PC-3 (cell line): ENCODE measurements at regions not wholly inside any gene's neighbourhood (a gene's known extent, or its start where the extent isn't known, plus 50 kb on each side); places are given as distances from the start of the nearest gene placed in this dataset.

Experiments
- ATAC-seq: fragments of 200-7000 bp; cut with Tn5 transposase; 2 replicates; pipeline ENCODE4 v1.9.1; 2020; ENCODE audit warnings: mild to moderate bottlenecking, moderate library complexity
- BruUV-seq: library from RNA; stranded (reverse); fragments of 400-500 nt; replicated peaks from 2 replicates; lab custom pipeline; 2021; lab: Mats Ljungman, UMichigan
- CTCF ChIA-PET: fragments of 300-600 bp; sonication (Branson Sonifier 250); formaldehyde crosslinking; loops from one replicate; lab custom pipeline; 2022; ENCODE audit warnings: antibody characterized with exemption; lab: Charles Lee
- POLR2A ChIA-PET: fragments of 300-600 bp; sonication (Branson Sonifier 250); formaldehyde crosslinking; loops from one replicate; lab custom pipeline; 2022; ENCODE audit warnings: antibody characterized with exemption; ENCODE audit not compliant: unreplicated experiment; lab: Charles Lee
- DNase-seq: peaks from one replicate; pipeline ENCODE4 v3.0.0-alpha.2; 2015
- H2AFZ ChIP-seq: fragments of 300-600 bp; sonication (generic); 2 replicates; pipeline ENCODE4 v1.6.0; 2016; ENCODE audit warnings: antibody characterized with exemption, low read length
- H3F3A ChIP-seq: fragments of 300-600 bp; sonication (generic); one replicate; pipeline ENCODE4 v1.6.0; 2017; ENCODE audit warnings: antibody characterized with exemption, low read length, control low read depth, mild to moderate bottlenecking; ENCODE audit not compliant: unreplicated experiment
- H3K27ac ChIP-seq: fragments of 300-600 bp; sonication (generic); 2 replicates; pipeline ENCODE4 v1.5.1; 2016; ENCODE audit warnings: mild to moderate bottlenecking, low read length
- H3K27me3 ChIP-seq: fragments of 300-600 bp; sonication (generic); 2 replicates; pipeline ENCODE4 v1.6.1; 2016; ENCODE audit warnings: low read length, mixed read lengths
- H3K36me3 ChIP-seq: fragments of 300-600 bp; sonication (generic); 2 replicates; pipeline ENCODE4 v1.6.1; 2016; ENCODE audit warnings: low read depth, mixed run types, low read length, mixed read lengths
- H3K4me1 ChIP-seq: fragments of 300-600 bp; sonication (generic); 2 replicates; pipeline ENCODE4 v1.5.1; 2016; ENCODE audit warnings: low read length; ENCODE audit not compliant: insufficient read depth
- H3K4me2 ChIP-seq: fragments of 300-600 bp; sonication (generic); 2 replicates; pipeline ENCODE4 v1.6.0; 2016; ENCODE audit warnings: low read length
- H3K4me3 ChIP-seq: fragments of 300-600 bp; sonication (generic); 2 replicates; pipeline ENCODE4 v1.5.1; 2016; ENCODE audit warnings: mild to moderate bottlenecking, low read length, mixed read lengths
- H3K79me2 ChIP-seq: fragments of 300-600 bp; sonication (generic); 2 replicates; pipeline ENCODE4 v1.6.1; 2017; ENCODE audit warnings: low read length, mixed read lengths
- H3K9ac ChIP-seq: fragments of 300-600 bp; sonication (generic); 2 replicates; pipeline ENCODE4 v1.6.0; 2016; ENCODE audit warnings: mild to moderate bottlenecking, low read length
- H3K9me2 ChIP-seq: fragments of 300-600 bp; sonication (generic); replicated peaks from 2 replicates; pipeline ENCODE4 v1.6.1; 2016; ENCODE audit warnings: mixed run types, low read length, mixed read lengths
- H3K9me3 ChIP-seq: fragments of 300-600 bp; sonication (generic); 2 replicates; pipeline ENCODE4 v1.6.1; 2016; ENCODE audit warnings: low read length, mixed read lengths
- H4K20me1 ChIP-seq: fragments of 300-600 bp; sonication (generic); 2 replicates; pipeline ENCODE4 v1.6.1; 2016; ENCODE audit warnings: low read length, mixed read lengths
- EZH2 ChIP-seq: fragments of 300-600 bp; sonication (generic); IDR thresholded peaks from one replicate; pipeline ENCODE4 v1.6.1; 2017; ENCODE audit warnings: antibody characterized with exemption, mild to moderate bottlenecking, low read length; ENCODE audit not compliant: unreplicated experiment
- EZH2phosphoT487 ChIP-seq: fragments of 300-600 bp; sonication (generic); IDR thresholded peaks from 2 replicates; pipeline ENCODE4 v1.6.1; 2018; ENCODE audit warnings: mild to moderate bottlenecking, antibody characterized with exemption, low read length, borderline replicate concordance
- intact Hi-C: fragments of 100-400 bp; cut with micrococcal nuclease; formaldehyde crosslinking; loops from 2 replicates; pipeline ENCODE4 v1.9.0; 2023
- TF ChIP-seq, protein P1 (sequence below): fragments of 300-600 bp; sonication (generic); conservative IDR thresholded peaks from 2 replicates; pipeline ENCODE4 v1.5.1; 2017; ENCODE audit warnings: antibody characterized with exemption, low read depth, mild to moderate bottlenecking, low read length

DNA sequence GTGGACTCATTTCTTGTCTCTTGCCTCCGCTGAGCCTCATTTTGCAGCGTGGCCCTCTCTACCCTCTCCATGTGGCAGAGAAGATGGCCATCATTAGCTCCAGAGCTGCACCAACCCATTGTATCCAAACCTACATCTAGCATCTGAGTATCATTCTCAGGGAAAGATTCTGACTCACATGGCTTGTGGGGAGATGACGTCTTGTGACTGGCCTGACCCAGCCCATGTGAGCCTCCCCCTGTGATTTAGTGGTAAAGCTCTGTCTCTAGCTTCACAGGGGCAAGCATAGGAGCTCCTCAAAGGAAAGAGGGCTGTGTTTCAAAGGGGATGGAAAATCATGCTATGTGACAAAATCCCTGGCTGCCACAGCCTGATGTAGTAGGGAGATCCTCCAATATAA lies 87.4 kb upstream of the RBMS1 start:
- Histone ChIP-seq H3K4me1 (peaks cover 15% of the 10 kb centered on the region), H3K27ac (no peak overlapping the region), H4K20me1 (no peaks in the 10 kb centered on the region), H3K36me3 (no peaks in the 10 kb centered on the region), H3K9me3 (no peaks in the 10 kb centered on the region), H3K9ac (no peak overlapping the region), H3K4me2 (no peak overlapping the region), H3K4me3 (no peak overlapping the region), H3K79me2 (no peaks in the 10 kb centered on the region), H3F3A (peaks cover 8% of the 10 kb centered on the region), H2AFZ (no peak overlapping the region), H3K9me2 (no peaks in the 10 kb centered on the region), H3K27me3 (no peaks in the 10 kb centered on the region)
- ATAC-seq (no peak), DNase-seq (no peak)
- intact Hi-C loops: loop anchor here (5.0 kb wide), 1 partner anchor 149 kb away; no protein-coding TSS in a partner anchor
- TF ChIP-seq, protein P1, sequence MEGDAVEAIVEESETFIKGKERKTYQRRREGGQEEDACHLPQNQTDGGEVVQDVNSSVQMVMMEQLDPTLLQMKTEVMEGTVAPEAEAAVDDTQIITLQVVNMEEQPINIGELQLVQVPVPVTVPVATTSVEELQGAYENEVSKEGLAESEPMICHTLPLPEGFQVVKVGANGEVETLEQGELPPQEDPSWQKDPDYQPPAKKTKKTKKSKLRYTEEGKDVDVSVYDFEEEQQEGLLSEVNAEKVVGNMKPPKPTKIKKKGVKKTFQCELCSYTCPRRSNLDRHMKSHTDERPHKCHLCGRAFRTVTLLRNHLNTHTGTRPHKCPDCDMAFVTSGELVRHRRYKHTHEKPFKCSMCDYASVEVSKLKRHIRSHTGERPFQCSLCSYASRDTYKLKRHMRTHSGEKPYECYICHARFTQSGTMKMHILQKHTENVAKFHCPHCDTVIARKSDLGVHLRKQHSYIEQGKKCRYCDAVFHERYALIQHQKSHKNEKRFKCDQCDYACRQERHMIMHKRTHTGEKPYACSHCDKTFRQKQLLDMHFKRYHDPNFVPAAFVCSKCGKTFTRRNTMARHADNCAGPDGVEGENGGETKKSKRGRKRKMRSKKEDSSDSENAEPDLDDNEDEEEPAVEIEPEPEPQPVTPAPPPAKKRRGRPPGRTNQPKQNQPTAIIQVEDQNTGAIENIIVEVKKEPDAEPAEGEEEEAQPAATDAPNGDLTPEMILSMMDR: no peak
- TF ChIP-seq EZH2: no peak
- TF ChIP-seq EZH2phosphoT487: no peak
- no TSS peak for BruUV-seq
- ChIA-PET CTCF (no interaction called here), POLR2A (no interaction called here)

DNA sequence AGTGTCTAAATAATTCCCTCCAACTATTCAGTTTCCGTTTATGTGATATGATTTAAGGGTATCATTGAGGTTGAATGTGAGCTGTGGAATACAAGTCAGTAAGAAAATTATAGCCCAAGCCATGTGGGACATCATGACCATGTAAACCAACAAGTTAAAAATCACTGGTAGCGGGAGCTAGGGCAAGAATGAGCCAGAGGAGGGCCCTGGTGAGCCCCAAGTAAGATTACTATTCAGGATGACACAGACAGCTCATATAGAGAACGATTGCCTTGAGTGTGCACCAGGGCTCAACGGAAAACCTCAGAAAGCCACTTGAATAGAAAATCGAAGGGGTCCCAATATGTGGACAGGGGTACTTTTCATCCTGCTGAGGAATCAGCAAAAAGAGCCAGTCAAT lies 87.8 kb upstream of the RBMS1 start:
- CTCF ChIA-PET: no interaction called here

DNA sequence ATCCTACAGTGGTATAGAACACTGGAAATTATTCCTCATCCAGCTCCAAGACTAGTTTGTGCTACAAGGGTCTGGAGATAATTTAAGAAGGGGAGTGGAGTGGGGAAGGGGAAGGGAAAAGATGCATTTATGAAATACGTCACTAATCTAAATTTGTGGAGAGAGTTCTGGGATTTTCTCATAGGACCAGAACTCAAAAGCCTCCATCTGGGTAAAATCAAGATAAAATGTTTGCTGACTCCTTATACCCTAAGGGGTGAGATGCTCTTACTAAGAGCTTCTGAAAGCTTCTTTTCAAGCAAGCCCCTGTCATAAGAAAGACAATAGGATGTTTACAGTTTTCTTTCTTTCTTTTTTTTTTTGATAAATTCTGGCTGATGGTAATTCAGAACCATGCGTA lies 88.5 kb upstream of the RBMS1 start:
- Histone ChIP-seq H3F3A (peaks cover 8% of the 10 kb centered on the region), H3K4me3 (no peak overlapping the region), H3K4me1 (peaks cover 15% of the 10 kb centered on the region), H3K27me3 (no peaks in the 10 kb centered on the region), H4K20me1 (no peaks in the 10 kb centered on the region), H3K36me3 (no peaks in the 10 kb centered on the region), H3K4me2 (no peak overlapping the region), H3K79me2 (no peaks in the 10 kb centered on the region), H2AFZ (no peak overlapping the region), H3K9me2 (no peaks in the 10 kb centered on the region), H3K9ac (no peak overlapping the region), H3K9me3 (no peaks in the 10 kb centered on the region), H3K27ac (no peak overlapping the region)
- POLR2A ChIA-PET: no interaction called here
- DNase-seq (no peak), ATAC-seq (no peak)
- no peak for TF ChIP-seq EZH2
- TF ChIP-seq, protein P1: no peak
- TF ChIP-seq EZH2phosphoT487: no peak
- CTCF ChIA-PET: no interaction called here
- BruUV-seq: no TSS peak
- intact Hi-C loops: loop anchor here (5.0 kb wide), 1 partner anchor 150 kb away; no protein-coding TSS in a partner anchor

More for the DNA sequence above, 87.8 kb upstream of the RBMS1 start:
- TF ChIP-seq EZH2phosphoT487: no peak
- TF ChIP-seq, protein P1: peak; percentile 31; the same call in 1 of the 2 replicates
- no peak for TF ChIP-seq EZH2
- Histone ChIP-seq H3K9me3 (no peaks in the 10 kb centered on the region), H3K36me3 (no peaks in the 10 kb centered on the region), H3K79me2 (no peaks in the 10 kb centered on the region), H2AFZ (no peak overlapping the region), H3K9me2 (no peaks in the 10 kb centered on the region), H3K27ac (no peak overlapping the region), H4K20me1 (no peaks in the 10 kb centered on the region), H3K4me3 (no peak overlapping the region), H3K27me3 (no peaks in the 10 kb centered on the region), H3K4me2 (no peak overlapping the region), H3K4me1 (peaks cover 15% of the 10 kb centered on the region), H3K9ac (no peak overlapping the region), H3F3A (peaks cover 8% of the 10 kb centered on the region)
- POLR2A ChIA-PET: no interaction called here
- ATAC-seq (no peak), DNase-seq (no peak)
- intact Hi-C loops: loop anchor here (5.0 kb wide), 1 partner anchor 149 kb away; no protein-coding TSS in a partner anchor
- no TSS peak for BruUV-seq
